BE2C (cell line): ENCODE measurements at regions not wholly inside any gene's neighbourhood (a gene's known extent, or its start where the extent isn't known, plus 50 kb on each side); places are given as distances from the start of the nearest gene placed in this dataset.

ENCODE experiments used
- DNase-seq: peaks from one replicate; pipeline ENCODE4 v3.0.0-alpha.2; 2020
- H3K27me3 ChIP-seq: fragments of 250-450 bp; sonication (Bioruptor Pico); 2 replicates; pipeline ENCODE4 v1.5.1; 2020; ENCODE audit warnings: mild to moderate bottlenecking
- H3K36me3 ChIP-seq: fragments of 250-450 bp; sonication (Bioruptor Pico); 2 replicates; pipeline ENCODE4 v1.5.1; 2020; ENCODE audit warnings: mild to moderate bottlenecking
- H3K4me1 ChIP-seq: fragments of 250-450 bp; sonication (Bioruptor Pico); 2 replicates; pipeline ENCODE4 v1.5.1; 2020
- H3K4me3 ChIP-seq: 2 replicates; pipeline ENCODE4 v1.5.1; 2011; ENCODE audit warnings: low read depth, low read length
- H3K9me3 ChIP-seq: fragments of 250-450 bp; sonication (Bioruptor Pico); 2 replicates; pipeline ENCODE4 v1.5.1; 2020
- CTCF ChIP-seq: IDR thresholded peaks from 2 replicates; pipeline ENCODE4 v1.5.1; 2012; ENCODE audit warnings: mild to moderate bottlenecking, low read depth, low read length

- H3K9me3 ChIP-seq, result no peaks in the 10 kb centered on the region
- DNase-seq, result no peak
- no peaks in the 10 kb centered on the region for H3K4me1 ChIP-seq
- no peak overlapping the region for H3K4me3 ChIP-seq
- no peaks in the 10 kb centered on the region for H3K27me3 ChIP-seq
- H3K36me3 ChIP-seq, result no peaks in the 10 kb centered on the region
- TF ChIP-seq CTCF, result no peak
These were observed 608.1 kb upstream of the CADM1 start for GRCh38 chr11:116112087-116112935.

- TF ChIP-seq CTCF, result no peak
- DNase-seq, result no peak
- Histone ChIP-seq H3K4me1 (no peaks in the 10 kb centered on the region), H3K36me3 (no peaks in the 10 kb centered on the region), H3K4me3 (no peak overlapping the region), H3K27me3 (no peaks in the 10 kb centered on the region), H3K9me3 (no peaks in the 10 kb centered on the region)
These were observed 607.3 kb upstream of the CADM1 start for GRCh38 chr11:116111546-116111945.

- no peaks in the 10 kb centered on the region for H3K36me3 ChIP-seq
- no peaks in the 10 kb centered on the region for H3K27me3 ChIP-seq
These were observed 606.6 kb upstream of the CADM1 start for GRCh38 chr11:116110802-116111201.

GRCh38 chr11:116110356-116110755 lies 606.1 kb upstream of the CADM1 start:
- H3K36me3 ChIP-seq, result no peaks in the 10 kb centered on the region
- H3K4me1 ChIP-seq, result no peaks in the 10 kb centered on the region
- H3K9me3 ChIP-seq, result no peaks in the 10 kb centered on the region
- TF ChIP-seq CTCF, result no peak
- H3K4me3 ChIP-seq, result no peak overlapping the region
- DNase-seq, result no peak
- H3K27me3 ChIP-seq, result no peaks in the 10 kb centered on the region

More at GRCh38 chr11:116110802-116111201, 606.6 kb upstream of the CADM1 start:
- Histone ChIP-seq H3K9me3 (no peaks in the 10 kb centered on the region), H3K4me3 (no peak overlapping the region), H3K4me1 (no peaks in the 10 kb centered on the region)
- DNase-seq, result no peak
- TF ChIP-seq CTCF, result no peak

- DNase-seq, result peak; percentile 39
- Histone ChIP-seq H3K4me1 (no peaks in the 10 kb centered on the region), H3K9me3 (no peaks in the 10 kb centered on the region), H3K27me3 (no peaks in the 10 kb centered on the region), H3K36me3 (no peaks in the 10 kb centered on the region), H3K4me3 (no peak overlapping the region)
- TF ChIP-seq CTCF, result no peak
These were observed 605.0 kb upstream of the CADM1 start for GRCh38 chr11:116109228-116109627.

GRCh38 chr11:116108161-116108560 lies 603.9 kb upstream of the CADM1 start:
- Histone ChIP-seq H3K36me3 (no peaks in the 10 kb centered on the region), H3K27me3 (no peaks in the 10 kb centered on the region), H3K9me3 (no peaks in the 10 kb centered on the region), H3K4me1 (no peaks in the 10 kb centered on the region), H3K4me3 (no peak overlapping the region)
- no peak for TF ChIP-seq CTCF
- DNase-seq, result no peak
